GM23248 (cell line): ENCODE measurements at regions not wholly inside any gene's neighbourhood (a gene's known extent, or its start where the extent isn't known, plus 50 kb on each side); places are given as distances from the start of the nearest gene placed in this dataset.

Experiments
- EZH2 ChIP-seq: fragments of 200-600 bp; sonication (generic); IDR thresholded peaks from 2 replicates; pipeline ENCODE4 v1.6.1; 2018; ENCODE audit warnings: antibody characterized with exemption, mild to moderate bottlenecking; ENCODE audit not compliant: insufficient read depth, poor library complexity, severe bottlenecking
- EZH2phosphoT487 ChIP-seq: fragments of 200-600 bp; sonication (generic); IDR thresholded peaks from 2 replicates; pipeline ENCODE4 v1.6.1; 2018; ENCODE audit warnings: antibody characterized with exemption, moderate library complexity, mild to moderate bottlenecking, low read depth; ENCODE audit not compliant: insufficient read depth

DNA sequence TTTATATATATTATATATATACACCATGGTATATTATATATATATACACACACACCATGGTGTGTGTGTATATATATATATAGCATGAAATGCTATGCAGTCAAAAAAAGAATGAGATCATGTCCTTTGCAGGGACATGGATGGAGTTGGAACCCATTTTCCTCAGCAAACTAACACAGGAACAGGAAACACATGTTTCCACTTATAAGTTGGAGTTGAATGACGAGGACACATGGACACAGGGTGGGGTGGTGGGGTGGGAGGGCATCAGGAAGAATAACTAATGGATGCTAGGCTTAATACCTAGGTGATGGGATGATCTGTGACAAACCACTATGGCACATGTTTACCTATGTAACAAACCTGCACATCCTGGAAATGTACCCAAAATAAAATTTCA lies 293.6 kb upstream of the NDST3 start:
- TF ChIP-seq EZH2 (no peak), EZH2phosphoT487 (no peak)
